ENCODE measurements at regions not wholly inside any gene's neighbourhood (a gene's known extent, or its start where the extent isn't known, plus 50 kb on each side); places are given as distances from the start of the nearest gene placed in this dataset.

- TF ChIP-seq, protein P1, sequence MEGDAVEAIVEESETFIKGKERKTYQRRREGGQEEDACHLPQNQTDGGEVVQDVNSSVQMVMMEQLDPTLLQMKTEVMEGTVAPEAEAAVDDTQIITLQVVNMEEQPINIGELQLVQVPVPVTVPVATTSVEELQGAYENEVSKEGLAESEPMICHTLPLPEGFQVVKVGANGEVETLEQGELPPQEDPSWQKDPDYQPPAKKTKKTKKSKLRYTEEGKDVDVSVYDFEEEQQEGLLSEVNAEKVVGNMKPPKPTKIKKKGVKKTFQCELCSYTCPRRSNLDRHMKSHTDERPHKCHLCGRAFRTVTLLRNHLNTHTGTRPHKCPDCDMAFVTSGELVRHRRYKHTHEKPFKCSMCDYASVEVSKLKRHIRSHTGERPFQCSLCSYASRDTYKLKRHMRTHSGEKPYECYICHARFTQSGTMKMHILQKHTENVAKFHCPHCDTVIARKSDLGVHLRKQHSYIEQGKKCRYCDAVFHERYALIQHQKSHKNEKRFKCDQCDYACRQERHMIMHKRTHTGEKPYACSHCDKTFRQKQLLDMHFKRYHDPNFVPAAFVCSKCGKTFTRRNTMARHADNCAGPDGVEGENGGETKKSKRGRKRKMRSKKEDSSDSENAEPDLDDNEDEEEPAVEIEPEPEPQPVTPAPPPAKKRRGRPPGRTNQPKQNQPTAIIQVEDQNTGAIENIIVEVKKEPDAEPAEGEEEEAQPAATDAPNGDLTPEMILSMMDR (IDR thresholded peaks at IDR 0.05), result no peak
- TF ChIP-seq POLR2AphosphoS5 (IDR thresholded peaks at IDR 0.05; ENCODE audit: low read depth, low read length) (no peak), TCF7L2 (IDR thresholded peaks at IDR 0.05; ENCODE audit: low read depth, low read length) (no peak)
- TF ChIP-seq, protein P2, sequence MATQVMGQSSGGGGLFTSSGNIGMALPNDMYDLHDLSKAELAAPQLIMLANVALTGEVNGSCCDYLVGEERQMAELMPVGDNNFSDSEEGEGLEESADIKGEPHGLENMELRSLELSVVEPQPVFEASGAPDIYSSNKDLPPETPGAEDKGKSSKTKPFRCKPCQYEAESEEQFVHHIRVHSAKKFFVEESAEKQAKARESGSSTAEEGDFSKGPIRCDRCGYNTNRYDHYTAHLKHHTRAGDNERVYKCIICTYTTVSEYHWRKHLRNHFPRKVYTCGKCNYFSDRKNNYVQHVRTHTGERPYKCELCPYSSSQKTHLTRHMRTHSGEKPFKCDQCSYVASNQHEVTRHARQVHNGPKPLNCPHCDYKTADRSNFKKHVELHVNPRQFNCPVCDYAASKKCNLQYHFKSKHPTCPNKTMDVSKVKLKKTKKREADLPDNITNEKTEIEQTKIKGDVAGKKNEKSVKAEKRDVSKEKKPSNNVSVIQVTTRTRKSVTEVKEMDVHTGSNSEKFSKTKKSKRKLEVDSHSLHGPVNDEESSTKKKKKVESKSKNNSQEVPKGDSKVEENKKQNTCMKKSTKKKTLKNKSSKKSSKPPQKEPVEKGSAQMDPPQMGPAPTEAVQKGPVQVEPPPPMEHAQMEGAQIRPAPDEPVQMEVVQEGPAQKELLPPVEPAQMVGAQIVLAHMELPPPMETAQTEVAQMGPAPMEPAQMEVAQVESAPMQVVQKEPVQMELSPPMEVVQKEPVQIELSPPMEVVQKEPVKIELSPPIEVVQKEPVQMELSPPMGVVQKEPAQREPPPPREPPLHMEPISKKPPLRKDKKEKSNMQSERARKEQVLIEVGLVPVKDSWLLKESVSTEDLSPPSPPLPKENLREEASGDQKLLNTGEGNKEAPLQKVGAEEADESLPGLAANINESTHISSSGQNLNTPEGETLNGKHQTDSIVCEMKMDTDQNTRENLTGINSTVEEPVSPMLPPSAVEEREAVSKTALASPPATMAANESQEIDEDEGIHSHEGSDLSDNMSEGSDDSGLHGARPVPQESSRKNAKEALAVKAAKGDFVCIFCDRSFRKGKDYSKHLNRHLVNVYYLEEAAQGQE (IDR thresholded peaks at IDR 0.05; ENCODE audit: insufficient read depth in 1 of 2, low read depth in 2 of 2, low read length in 1 of 2), result no peak
These were observed 213.9 kb upstream of the UMPS start for GRCh38 chr3:124516333-124516732.
